ENCODE measurements at regions not wholly inside any gene's neighbourhood (a gene's known extent, or its start where the extent isn't known, plus 50 kb on each side); places are given as distances from the start of the nearest gene placed in this dataset.

- no peak for DNase-seq (ENCODE audit: low spot score)
- in situ Hi-C loops (cut with HindIII; ENCODE audit: low sequenced_read_pairs): no loop called here
Measured at GRCh38 chr20:60952861-60953260, 299.2 kb upstream of the CDH4 start.

- DNase-seq (ENCODE audit: low spot score): no peak
- in situ Hi-C loops (cut with HindIII; ENCODE audit: low sequenced_read_pairs): no loop called here
Measured at GRCh38 chr20:60953321-60953720, 298.7 kb upstream of the CDH4 start.

GRCh38 chr20:60955706-60956105 is 296.4 kb upstream of the CDH4 start:
- DNase-seq (ENCODE audit: low spot score): no peak
- in situ Hi-C loops (cut with HindIII; ENCODE audit: low sequenced_read_pairs): no loop called here

- in situ Hi-C loops (cut with HindIII; ENCODE audit: low sequenced_read_pairs): no loop called here
- no peak for DNase-seq (ENCODE audit: low spot score)
Measured at GRCh38 chr20:60956194-60956593, 295.9 kb upstream of the CDH4 start.

GRCh38 chr20:60957621-60958020 is 294.4 kb upstream of the CDH4 start:
- in situ Hi-C loops (cut with HindIII; ENCODE audit: low sequenced_read_pairs): no loop called here
- no peak for DNase-seq (ENCODE audit: low spot score)

- no peak for DNase-seq (ENCODE audit: low spot score)
- in situ Hi-C loops (cut with HindIII; ENCODE audit: low sequenced_read_pairs): no loop called here
Measured at GRCh38 chr20:60959971-60960370, 292.1 kb upstream of the CDH4 start.

GRCh38 chr20:60960500-60960899 is 291.6 kb upstream of the CDH4 start:
- in situ Hi-C loops (cut with HindIII; ENCODE audit: low sequenced_read_pairs): no loop called here
- no peak for DNase-seq (ENCODE audit: low spot score)

GRCh38 chr20:60961551-60961950 is 290.5 kb upstream of the CDH4 start:
- in situ Hi-C loops (cut with HindIII; ENCODE audit: low sequenced_read_pairs): no loop called here
- no peak for DNase-seq (ENCODE audit: low spot score)

- DNase-seq (ENCODE audit: low spot score): no peak
- in situ Hi-C loops (cut with HindIII; ENCODE audit: low sequenced_read_pairs): no loop called here
Measured at GRCh38 chr20:60962367-60963045, 289.6 kb upstream of the CDH4 start.

GRCh38 chr20:60963146-60963545 is 288.9 kb upstream of the CDH4 start:
- in situ Hi-C loops (cut with HindIII; ENCODE audit: low sequenced_read_pairs): no loop called here
- DNase-seq (ENCODE audit: low spot score): no peak

GRCh38 chr20:60964911-60965310 is 287.1 kb upstream of the CDH4 start:
- DNase-seq (ENCODE audit: low spot score): no peak
- in situ Hi-C loops (cut with HindIII; ENCODE audit: low sequenced_read_pairs): no loop called here

- DNase-seq (ENCODE audit: low spot score): no peak
- in situ Hi-C loops (cut with HindIII; ENCODE audit: low sequenced_read_pairs): no loop called here
Measured at GRCh38 chr20:60966031-60966430, 286.0 kb upstream of the CDH4 start.

- in situ Hi-C loops (cut with HindIII; ENCODE audit: low sequenced_read_pairs): no loop called here
- DNase-seq (ENCODE audit: low spot score): no peak
Measured at GRCh38 chr20:60966766-60967165, 285.3 kb upstream of the CDH4 start.

- in situ Hi-C loops (cut with HindIII; ENCODE audit: low sequenced_read_pairs): no loop called here
- no peak for DNase-seq (ENCODE audit: low spot score)
Measured at GRCh38 chr20:60967431-60968316, 284.4 kb upstream of the CDH4 start.

GRCh38 chr20:60968853-60969720 is 283.0 kb upstream of the CDH4 start:
- in situ Hi-C loops (cut with HindIII; ENCODE audit: low sequenced_read_pairs): no loop called here
- no peak for DNase-seq (ENCODE audit: low spot score)

- in situ Hi-C loops (cut with HindIII; ENCODE audit: low sequenced_read_pairs): no loop called here
- no peak for DNase-seq (ENCODE audit: low spot score)
Measured at GRCh38 chr20:60970601-60971000, 281.5 kb upstream of the CDH4 start.

- in situ Hi-C loops (cut with HindIII; ENCODE audit: low sequenced_read_pairs): no loop called here
Measured at GRCh38 chr20:60974022-60974421, 278.0 kb upstream of the CDH4 start.

GRCh38 chr20:60974441-60974945 is 277.6 kb upstream of the CDH4 start:
- in situ Hi-C loops (cut with HindIII; ENCODE audit: low sequenced_read_pairs): no loop called here
- DNase-seq (ENCODE audit: low spot score): no peak

More at GRCh38 chr20:60974022-60974421, 278.0 kb upstream of the CDH4 start:
- DNase-seq (ENCODE audit: low spot score): no peak

- DNase-seq (ENCODE audit: low spot score): no peak
- in situ Hi-C loops (cut with HindIII; ENCODE audit: low sequenced_read_pairs): no loop called here
Measured at GRCh38 chr20:60976139-60976538, 275.9 kb upstream of the CDH4 start.

GRCh38 chr20:60976913-60977312 is 275.1 kb upstream of the CDH4 start:
- in situ Hi-C loops (cut with HindIII; ENCODE audit: low sequenced_read_pairs): no loop called here
- no peak for DNase-seq (ENCODE audit: low spot score)
